Fibroblast of mammary gland (primary cell): ENCODE measurements at regions not wholly inside any gene's neighbourhood (a gene's known extent, or its start where the extent isn't known, plus 50 kb on each side); places are given as distances from the start of the nearest gene placed in this dataset.
A peak's percentile ranks its signal among the peaks of the same experiment; 100 is the strongest.

ENCODE experiments used
- DNase-seq: peaks from one replicate; pipeline ENCODE4 v3.0.0-alpha.2; 2010; ENCODE audit warnings: low read depth
- H3K4me3 ChIP-seq: 2 replicates; pipeline ENCODE4 v1.5.1; 2011; ENCODE audit warnings: low read depth, mild to moderate bottlenecking, low read length, moderate library complexity; ENCODE audit not compliant: control insufficient read depth
- CTCF ChIP-seq: conservative IDR thresholded peaks from 2 replicates; pipeline ENCODE4 v1.5.1; 2011; ENCODE audit warnings: low read depth, low read length, inconsistent platforms; ENCODE audit not compliant: control insufficient read depth, insufficient read depth

DNA sequence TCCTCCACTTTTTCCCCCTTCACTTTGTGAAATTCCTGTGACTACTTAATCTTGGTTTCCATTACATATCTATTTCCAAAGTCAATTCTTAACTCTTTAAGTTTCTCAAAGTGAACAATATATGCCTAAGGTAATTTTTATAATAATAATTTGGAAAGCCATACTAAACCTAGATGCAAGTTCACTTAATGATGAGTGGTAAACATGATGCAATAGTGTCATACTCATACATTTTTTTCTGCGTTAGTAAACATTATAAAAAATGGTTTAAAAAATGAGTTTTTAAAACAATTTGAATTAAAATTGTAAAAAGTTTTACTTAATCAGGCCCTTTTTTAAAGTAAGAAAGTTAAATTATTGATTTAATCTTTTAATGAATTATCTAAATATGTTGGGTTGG, 659.4 kb upstream of the FZD8 start:
- TF ChIP-seq CTCF: no peak
- H3K4me3 ChIP-seq: no peak overlapping the region
- DNase-seq: no peak

DNA sequence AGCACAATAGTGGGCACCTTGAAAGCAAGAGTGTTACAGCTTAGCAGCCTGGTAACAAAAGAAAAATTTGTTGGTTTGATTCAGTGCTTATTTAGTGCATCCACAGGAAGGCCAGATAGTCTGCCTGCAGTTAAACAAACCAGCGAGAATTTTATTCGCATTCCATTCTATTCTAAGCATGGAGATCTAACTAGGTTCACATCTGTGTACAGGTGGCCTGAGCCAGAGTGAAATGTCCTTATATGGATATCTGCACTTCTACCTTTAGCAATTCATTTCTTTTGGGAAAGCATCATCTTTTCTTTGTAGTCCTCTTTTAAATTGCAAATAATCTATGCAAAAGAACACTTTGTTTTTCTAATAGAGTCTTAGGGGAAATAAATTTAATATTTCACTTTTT, 659.0 kb upstream of the FZD8 start:
- H3K4me3 ChIP-seq: no peak overlapping the region
- DNase-seq: no peak
- TF ChIP-seq CTCF: no peak

- H3K4me3 ChIP-seq: no peak overlapping the region
- no peak for TF ChIP-seq CTCF
- DNase-seq: no peak
Measured at GRCh38 chr10:36283827-36284226, 641.7 kb upstream of the FZD8 start.

- TF ChIP-seq CTCF: no peak
- DNase-seq: peak; percentile 14
- no peak overlapping the region for H3K4me3 ChIP-seq
Measured at GRCh38 chr10:36281831-36282331, 639.8 kb upstream of the FZD8 start.

DNA sequence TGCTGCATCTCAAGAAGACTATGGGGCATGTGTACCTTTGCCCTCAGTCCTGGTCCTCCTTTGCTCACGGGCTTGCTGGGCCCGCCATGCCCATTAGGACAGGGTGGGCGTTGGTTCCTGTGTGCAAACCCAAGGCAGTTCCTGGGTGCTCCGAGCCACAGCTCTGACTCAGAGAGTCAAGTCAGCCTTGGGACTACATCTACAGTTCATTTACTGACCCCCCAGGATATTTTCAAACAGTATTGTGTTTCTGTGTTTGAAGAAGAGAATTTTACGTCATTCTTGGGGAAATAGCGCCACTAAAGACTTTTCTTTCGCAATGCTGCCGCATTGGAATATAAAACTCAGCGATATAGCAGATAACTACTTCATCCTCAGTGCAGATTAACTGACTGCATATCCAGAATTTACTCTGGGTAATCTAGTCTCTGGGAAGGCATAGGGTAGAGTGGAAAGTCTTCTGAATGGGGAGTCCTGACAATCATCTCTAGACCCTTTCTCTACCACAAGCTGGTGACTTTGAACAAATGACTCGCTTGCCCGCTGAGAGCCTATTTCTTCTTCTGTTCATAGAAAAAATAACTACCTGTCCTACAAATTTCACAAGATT, 638.9 kb upstream of the FZD8 start:
- DNase-seq: no peak
- no peak for TF ChIP-seq CTCF
- no peak overlapping the region for H3K4me3 ChIP-seq

GRCh38 chr10:36280321-36280741, 638.2 kb upstream of the FZD8 start:
- no peak overlapping the region for H3K4me3 ChIP-seq
- no peak for DNase-seq
- TF ChIP-seq CTCF: no peak

- no peak overlapping the region for H3K4me3 ChIP-seq
- DNase-seq: no peak
- no peak for TF ChIP-seq CTCF
Measured at GRCh38 chr10:36278176-36278575, 636.1 kb upstream of the FZD8 start.
